CD8-positive, alpha-beta memory T cell (primary cell): ENCODE measurements at regions not wholly inside any gene's neighbourhood (a gene's known extent, or its start where the extent isn't known, plus 50 kb on each side); places are given as distances from the start of the nearest gene placed in this dataset.
"Not testable (repeated sequence)": the region's sequence is repeated elsewhere in the genome, so short reads cannot be mapped to it uniquely, and the experiment has no call there.

ENCODE experiments used
- CTCF ChIA-PET: fragments of 350-600 bp; sonication (Branson Sonifier 250); formaldehyde crosslinking; loops from one replicate; lab custom pipeline; 2021; ENCODE audit warnings: antibody characterized with exemption; lab: Charles Lee
- POLR2A ChIA-PET: fragments of 350-600 bp; sonication (Branson Sonifier 250); formaldehyde crosslinking; loops from one replicate; lab custom pipeline; 2021; ENCODE audit warnings: antibody characterized with exemption; lab: Charles Lee
- DNase-seq, 5 donors: peaks; one replicate each; pipeline versions ENCODE4 v3.0.0 to v3.0.0-alpha.2; 2020 to 2022; ENCODE audit warnings: mixed read lengths in 1 of 5
- H3K27ac ChIP-seq: one replicate; pipeline ENCODE4 v1.7.0; 2013; ENCODE audit warnings: low read depth, mild to moderate bottlenecking, low read length, moderate library complexity
- H3K27me3 ChIP-seq: 2 replicates; pipeline ENCODE4 v1.7.0; 2013; ENCODE audit warnings: low read length, mild to moderate bottlenecking; ENCODE audit not compliant: insufficient read depth, poor library complexity, severe bottlenecking
- H3K36me3 ChIP-seq: 2 replicates; pipeline ENCODE4 v1.7.0; 2013; ENCODE audit warnings: mild to moderate bottlenecking, low read length, moderate library complexity; ENCODE audit not compliant: insufficient read depth
- H3K4me1 ChIP-seq: 2 replicates; pipeline ENCODE4 v1.7.0; 2013; ENCODE audit warnings: mild to moderate bottlenecking, low read length, moderate library complexity; ENCODE audit not compliant: insufficient read depth
- H3K4me3 ChIP-seq: 2 replicates; pipeline ENCODE4 v1.7.0; 2013; ENCODE audit warnings: mild to moderate bottlenecking, low read length
- H3K9me3 ChIP-seq: 2 replicates; pipeline ENCODE4 v1.7.0; 2013; ENCODE audit warnings: mild to moderate bottlenecking, low read length
- H3K27ac Mint-ChIP-seq, 8 donors: one replicate each; pipeline ENCODE4 v1.8.0; 2020 to 2021; ENCODE audit warnings: mixed read lengths in 8 of 8, mild to moderate bottlenecking in 6 of 8, inconsistent platforms in 3 of 8, moderate library complexity in 3 of 8
- H3K27me3 Mint-ChIP-seq, 2 donors: one replicate each; pipeline ENCODE4 v1.8.0; 2020 to 2021; ENCODE audit warnings: mixed read lengths in 2 of 2, mild to moderate bottlenecking in 1 of 2, moderate library complexity in 1 of 2
- H3K36me3 Mint-ChIP-seq, 3 donors: one replicate each; pipeline ENCODE4 v1.8.0; 2020 to 2021; ENCODE audit warnings: mixed read lengths in 3 of 3, inconsistent platforms in 1 of 3, mild to moderate bottlenecking in 1 of 3
- H3K4me1 Mint-ChIP-seq, 3 donors: one replicate each; pipeline ENCODE4 v1.8.0; 2020 to 2021; ENCODE audit warnings: mixed read lengths in 3 of 3, inconsistent platforms in 1 of 3, mild to moderate bottlenecking in 1 of 3
- H3K4me3 Mint-ChIP-seq, 7 donors: one replicate each; pipeline ENCODE4 v1.8.0; 2020 to 2021; ENCODE audit warnings: mixed read lengths in 7 of 7, mild to moderate bottlenecking in 6 of 7, moderate library complexity in 4 of 7, inconsistent platforms in 2 of 7
- H3K9me3 Mint-ChIP-seq, 5 donors: one replicate each; pipeline ENCODE4 v1.8.0; 2020 to 2022; ENCODE audit warnings: mixed read lengths in 5 of 5, mild to moderate bottlenecking in 3 of 5, moderate library complexity in 2 of 5, inconsistent platforms in 1 of 5

DNA sequence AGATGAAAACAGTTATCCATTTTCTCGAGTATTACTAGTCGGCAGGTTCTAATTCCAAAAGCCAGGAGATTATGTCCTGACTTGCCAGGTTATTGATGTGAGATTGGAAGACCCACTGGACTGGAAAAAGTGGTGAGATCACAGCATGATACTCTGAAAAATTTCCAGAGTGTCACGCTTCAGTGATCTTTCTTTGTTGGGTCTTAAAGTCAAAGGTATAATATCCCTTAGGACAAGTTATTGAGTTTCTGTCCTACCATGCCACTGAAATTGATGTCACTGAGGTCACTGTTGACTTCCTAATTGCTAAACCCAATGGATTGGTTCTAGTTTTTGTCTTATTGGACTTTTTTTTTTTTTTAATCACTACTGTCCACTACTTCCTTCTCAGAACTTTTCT, 104.5 kb upstream of the GRAMD1B start:
- Mint-ChIP-seq H3K4me1 (no peaks in the 10 kb centered on the region), H3K9me3 (peaks cover 0 to 1% (median 0%) of the 10 kb centered on the region in 5 donors), H3K4me3 (no peak overlapping the region), H3K27me3 (peaks cover 0 to 4% of the 10 kb centered on the region in 2 donors), H3K36me3 (no peaks in the 10 kb centered on the region), H3K27ac (no peak overlapping the region)
- Histone ChIP-seq H3K27ac (no peak overlapping the region), H3K36me3 (no peaks in the 10 kb centered on the region), H3K4me3 (no peak overlapping the region), H3K9me3 (no peaks in the 10 kb centered on the region), H3K4me1 (no peaks in the 10 kb centered on the region), H3K27me3 (no peaks in the 10 kb centered on the region)
- ChIA-PET POLR2A (no interaction called here), CTCF (no interaction called here)
- no peak for DNase-seq

- Mint-ChIP-seq H3K4me3 (no peak overlapping the region), H3K9me3 (peaks cover 0 to 1% (median 0%) of the 10 kb centered on the region in 5 donors), H3K36me3 (no peaks in the 10 kb centered on the region), H3K4me1 (no peaks in the 10 kb centered on the region), H3K27ac (no peak overlapping the region), H3K27me3 (peaks cover 3 to 10% of the 10 kb centered on the region in 2 donors)
- no peak overlapping the region for H3K27ac ChIP-seq
- no peaks in the 10 kb centered on the region for H3K9me3 ChIP-seq
- no peaks in the 10 kb centered on the region for H3K27me3 ChIP-seq
- no peak overlapping the region for H3K4me3 ChIP-seq
- H3K4me1 ChIP-seq, result no peaks in the 10 kb centered on the region
- H3K36me3 ChIP-seq, result no peaks in the 10 kb centered on the region
- CTCF ChIA-PET, result no interaction called here
- DNase-seq, result no peak
- POLR2A ChIA-PET, result no interaction called here
Observed at GRCh38 chr11:123323568-123323967, 106.5 kb upstream of the GRAMD1B start.

- ChIA-PET POLR2A (no interaction called here), CTCF (no interaction called here)
Observed at GRCh38 chr11:123321636-123322035, 108.4 kb upstream of the GRAMD1B start.

DNA sequence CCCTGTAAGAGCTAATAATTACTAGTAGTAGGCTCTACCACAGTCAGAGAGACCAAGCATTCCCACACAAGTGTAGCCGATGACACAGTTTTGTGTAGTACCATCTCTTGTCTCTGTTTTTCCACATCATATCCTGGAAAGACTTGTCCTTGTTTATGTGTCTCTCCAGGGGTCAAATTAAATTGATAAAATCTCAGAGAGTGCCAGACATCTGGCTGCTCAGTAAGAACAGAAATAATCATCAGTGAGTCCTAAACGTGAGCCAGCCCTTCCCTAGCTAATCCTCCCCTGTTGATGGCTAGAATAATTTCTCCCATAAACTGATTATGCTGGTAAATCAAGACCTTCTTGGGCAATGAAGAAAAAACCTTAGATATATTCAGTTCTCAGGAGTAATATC, 111.4 kb upstream of the GRAMD1B start:
- H3K4me1 ChIP-seq, result no peaks in the 10 kb centered on the region
- H3K4me3 ChIP-seq, result no peak overlapping the region
- no peak overlapping the region for H3K4me3 Mint-ChIP-seq
- peaks cover 12 to 25% of the 10 kb centered on the region in 2 donors for H3K27me3 Mint-ChIP-seq
- no peaks in the 10 kb centered on the region for H3K36me3 ChIP-seq
- no peaks in the 10 kb centered on the region for H3K9me3 ChIP-seq
- no peaks in the 10 kb centered on the region for H3K4me1 Mint-ChIP-seq
- peaks cover 0 to 1% (median 0%) of the 10 kb centered on the region in 5 donors for H3K9me3 Mint-ChIP-seq
- no peak for DNase-seq
- H3K27ac ChIP-seq, result no peak overlapping the region
- ChIA-PET POLR2A (no interaction called here), CTCF (interaction anchor here (1.6 kb wide), 1 partner anchor 17 kb away, joined by 5 read pairs; no protein-coding TSS in a partner anchor)
- H3K27ac Mint-ChIP-seq, result no peak overlapping the region
- H3K36me3 Mint-ChIP-seq, result no peaks in the 10 kb centered on the region
- no peaks in the 10 kb centered on the region for H3K27me3 ChIP-seq

More at GRCh38 chr11:123321636-123322035, 108.4 kb upstream of the GRAMD1B start:
- Mint-ChIP-seq H3K4me3 (no peak overlapping the region), H3K4me1 (no peaks in the 10 kb centered on the region), H3K27me3 (peaks cover 9 to 16% of the 10 kb centered on the region in 2 donors), H3K9me3 (peaks cover 0 to 1% (median 0%) of the 10 kb centered on the region in 5 donors), H3K36me3 (no peaks in the 10 kb centered on the region), H3K27ac (peak overlapping the region in 1 of 8 donors; percentile 33)
- Histone ChIP-seq H3K27me3 (no peaks in the 10 kb centered on the region), H3K36me3 (no peaks in the 10 kb centered on the region), H3K4me1 (no peaks in the 10 kb centered on the region), H3K4me3 (no peak overlapping the region), H3K27ac (no peak overlapping the region), H3K9me3 (no peaks in the 10 kb centered on the region)
- DNase-seq, result no peak

DNA sequence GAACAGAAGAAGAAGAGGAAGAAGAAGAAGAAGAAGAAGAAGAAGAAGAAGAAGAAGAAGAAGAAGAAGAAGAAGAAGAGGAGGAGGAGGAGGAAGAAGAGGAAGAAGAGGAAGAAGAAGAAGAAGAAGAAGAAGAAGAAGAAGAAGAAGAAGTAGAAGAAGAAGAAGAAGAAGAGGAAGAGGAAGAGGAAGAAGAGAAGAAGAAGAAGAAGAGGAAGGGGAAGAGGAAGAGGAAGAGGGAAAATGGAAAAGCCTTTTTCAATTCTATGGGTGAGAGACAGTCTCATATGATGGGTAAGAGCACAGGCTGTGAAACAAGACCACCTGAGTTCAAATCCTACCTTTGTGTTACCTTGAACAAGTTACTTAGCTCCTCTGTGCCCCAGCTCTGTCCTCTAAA, 111.9 kb upstream of the GRAMD1B start:
- H3K36me3 Mint-ChIP-seq, H3K27ac Mint-ChIP-seq, DNase-seq, H3K4me3 ChIP-seq, H3K4me1 Mint-ChIP-seq, H3K9me3 Mint-ChIP-seq, H3K27ac ChIP-seq, H3K4me1 ChIP-seq, H3K4me3 Mint-ChIP-seq, H3K27me3 ChIP-seq, H3K36me3 ChIP-seq, POLR2A ChIA-PET, H3K9me3 ChIP-seq: not testable (repeated sequence)
- CTCF ChIA-PET, result interaction anchor here (1.4 to 1.6 kb wide), 2 partner anchors 15 to 16 kb away, joined by 3 to 5 read pairs; no protein-coding TSS in a partner anchor
- H3K27me3 Mint-ChIP-seq, result peaks cover 12 to 25% of the 10 kb centered on the region in 2 donors

GRCh38 chr11:123316003-123316402, 114.1 kb upstream of the GRAMD1B start:
- Histone ChIP-seq H3K27ac (no peak overlapping the region), H3K4me3 (no peak overlapping the region), H3K27me3 (no peaks in the 10 kb centered on the region), H3K36me3 (no peaks in the 10 kb centered on the region), H3K9me3 (no peaks in the 10 kb centered on the region), H3K4me1 (no peaks in the 10 kb centered on the region)
- CTCF ChIA-PET, result no interaction called here
- Mint-ChIP-seq H3K9me3 (no peaks in the 10 kb centered on the region), H3K36me3 (no peaks in the 10 kb centered on the region), H3K4me1 (no peaks in the 10 kb centered on the region), H3K27ac (no peak overlapping the region), H3K4me3 (no peak overlapping the region), H3K27me3 (peaks cover 12 to 26% of the 10 kb centered on the region in 2 donors)
- no peak for DNase-seq
- POLR2A ChIA-PET, result no interaction called here

GRCh38 chr11:123314972-123315371, 115.1 kb upstream of the GRAMD1B start:
- Mint-ChIP-seq H3K36me3 (no peaks in the 10 kb centered on the region), H3K27me3 (peaks cover 9 to 21% of the 10 kb centered on the region in 2 donors), H3K9me3 (no peaks in the 10 kb centered on the region), H3K4me1 (no peaks in the 10 kb centered on the region), H3K4me3 (no peak overlapping the region), H3K27ac (no peak overlapping the region)
- POLR2A ChIA-PET, result no interaction called here
- Histone ChIP-seq H3K4me3 (no peak overlapping the region), H3K27ac (no peak overlapping the region), H3K4me1 (no peaks in the 10 kb centered on the region), H3K27me3 (no peaks in the 10 kb centered on the region), H3K9me3 (no peaks in the 10 kb centered on the region), H3K36me3 (no peaks in the 10 kb centered on the region)
- CTCF ChIA-PET, result no interaction called here
- DNase-seq, result no peak

DNA sequence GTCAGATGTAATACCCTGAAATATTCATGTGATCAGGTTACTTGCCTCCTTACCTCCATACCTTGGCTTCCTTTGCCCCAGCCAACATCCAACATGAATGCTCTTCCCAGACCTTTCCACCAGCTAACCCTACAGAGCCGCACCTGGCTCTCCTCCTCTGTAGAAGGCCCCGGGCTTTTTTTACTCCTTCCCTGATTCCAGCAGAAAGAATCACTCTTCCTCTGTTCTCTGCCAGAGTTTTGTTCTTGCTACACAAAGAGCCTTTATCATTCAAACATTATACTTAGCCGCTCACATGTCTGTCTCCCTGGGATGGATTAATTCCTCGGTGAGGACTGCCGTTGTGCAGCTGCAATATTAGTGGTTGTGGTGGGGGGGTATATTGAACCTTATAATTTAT, 116.8 kb upstream of the GRAMD1B start:
- DNase-seq, result no peak

More for the DNA sequence above, 116.8 kb upstream of the GRAMD1B start:
- H3K36me3 ChIP-seq, result no peaks in the 10 kb centered on the region
- H3K9me3 ChIP-seq, result no peaks in the 10 kb centered on the region
- no peaks in the 10 kb centered on the region for H3K4me1 Mint-ChIP-seq
- peaks cover 9 to 20% of the 10 kb centered on the region in 2 donors for H3K27me3 Mint-ChIP-seq
- H3K4me1 ChIP-seq, result no peaks in the 10 kb centered on the region
- no peak overlapping the region for H3K4me3 ChIP-seq
- H3K27me3 ChIP-seq, result no peaks in the 10 kb centered on the region
- ChIA-PET POLR2A (no interaction called here), CTCF (no interaction called here)
- H3K36me3 Mint-ChIP-seq, result no peaks in the 10 kb centered on the region
- no peak overlapping the region for H3K4me3 Mint-ChIP-seq
- H3K9me3 Mint-ChIP-seq, result no peaks in the 10 kb centered on the region
- H3K27ac Mint-ChIP-seq, result no peak overlapping the region
- H3K27ac ChIP-seq, result no peak overlapping the region
